Astrocyte (in vitro differentiated cells and primary cell): ENCODE measurements at regions not wholly inside any gene's neighbourhood (a gene's known extent, or its start where the extent isn't known, plus 50 kb on each side); places are given as distances from the start of the nearest gene placed in this dataset.
A peak's percentile ranks its signal among the peaks of the same experiment; 100 is the strongest.

Experiments used
- DNase-seq: peaks from one replicate; pipeline ENCODE4 v3.0.0-alpha.2; 2010; ENCODE audit warnings: low read depth
- FAIRE-seq: peaks from 2 replicates; lab custom pipeline; 2011; peaks lifted over from hg19 to GRCh38; lab: Jason Lieb, UNC
- H2AFZ ChIP-seq: 2 replicates; pipeline ENCODE4 v1.6.0; 2012; ENCODE audit warnings: low read depth, low read length, inconsistent platforms
- H3K27ac ChIP-seq: 2 replicates; pipeline ENCODE4 v1.5.1; 2011; ENCODE audit warnings: low read depth, low read length, inconsistent platforms
- H3K27me3 ChIP-seq: 2 replicates; pipeline ENCODE4 v1.6.0; 2011; ENCODE audit warnings: low read length, inconsistent platforms; ENCODE audit not compliant: insufficient read depth
- H3K36me3 ChIP-seq: 2 replicates; pipeline ENCODE4 v1.5.1; 2011; ENCODE audit warnings: low read length, inconsistent platforms; ENCODE audit not compliant: insufficient read depth
- H3K4me1 ChIP-seq: 2 replicates; pipeline ENCODE4 v1.5.1; 2011; ENCODE audit warnings: low read length, inconsistent platforms; ENCODE audit not compliant: insufficient read depth
- H3K4me2 ChIP-seq: 2 replicates; pipeline ENCODE4 v1.6.0; 2012; ENCODE audit warnings: low read length, inconsistent platforms
- H3K4me3 ChIP-seq: 2 replicates; pipeline ENCODE4 v1.5.1; 2011; ENCODE audit warnings: low read depth, mild to moderate bottlenecking, low read length, inconsistent platforms; ENCODE audit not compliant: insufficient read depth
- H3K79me2 ChIP-seq: 2 replicates; pipeline ENCODE4 v1.6.0; 2012; ENCODE audit warnings: mild to moderate bottlenecking, low read length, inconsistent platforms; ENCODE audit not compliant: insufficient read depth
- H3K9ac ChIP-seq: 2 replicates; pipeline ENCODE4 v1.6.0; 2012; ENCODE audit warnings: mild to moderate bottlenecking, low read length, inconsistent platforms
- H3K9me3 ChIP-seq: 2 replicates; pipeline ENCODE4 v1.5.1; 2012; ENCODE audit warnings: low read depth, mild to moderate bottlenecking, low read length, inconsistent platforms; ENCODE audit not compliant: insufficient read depth
- H4K20me1 ChIP-seq: 2 replicates; pipeline ENCODE4 v1.6.0; 2012; ENCODE audit warnings: low read length, inconsistent platforms; ENCODE audit not compliant: insufficient read depth
- H3K27ac Mint-ChIP-seq: one replicate; pipeline ENCODE4 v1.8.0; 2021; ENCODE audit warnings: mild to moderate bottlenecking, mixed read lengths; ENCODE audit not compliant: unreplicated experiment
- H3K27me3 Mint-ChIP-seq: one replicate; pipeline ENCODE4 v1.8.0; 2021; ENCODE audit warnings: low read depth, mixed read lengths; ENCODE audit not compliant: unreplicated experiment
- H3K36me3 Mint-ChIP-seq: one replicate; pipeline ENCODE4 v1.8.0; 2021; ENCODE audit warnings: low read depth, mixed read lengths; ENCODE audit not compliant: unreplicated experiment
- H3K4me1 Mint-ChIP-seq: one replicate; pipeline ENCODE4 v1.8.0; 2021; ENCODE audit warnings: low read depth, mixed read lengths; ENCODE audit not compliant: unreplicated experiment
- H3K4me3 Mint-ChIP-seq: one replicate; pipeline ENCODE4 v1.8.0; 2021; ENCODE audit warnings: mild to moderate bottlenecking, moderate library complexity, mixed read lengths; ENCODE audit not compliant: unreplicated experiment
- H3K9me3 Mint-ChIP-seq: one replicate; pipeline ENCODE4 v1.8.0; 2021; ENCODE audit warnings: mild to moderate bottlenecking, mixed read lengths; ENCODE audit not compliant: unreplicated experiment
- EZH2 ChIP-seq: IDR thresholded peaks from 2 replicates; pipeline ENCODE4 v1.6.1; 2012; ENCODE audit warnings: mild to moderate bottlenecking, low read length, inconsistent platforms; ENCODE audit not compliant: insufficient read depth
- TF ChIP-seq, protein P1 (sequence below): IDR thresholded peaks from 2 replicates; pipeline ENCODE4 v1.5.1; 2011; ENCODE audit warnings: low read depth, mild to moderate bottlenecking, inconsistent platforms, low read length, moderate library complexity; ENCODE audit not compliant: insufficient read depth

DNA sequence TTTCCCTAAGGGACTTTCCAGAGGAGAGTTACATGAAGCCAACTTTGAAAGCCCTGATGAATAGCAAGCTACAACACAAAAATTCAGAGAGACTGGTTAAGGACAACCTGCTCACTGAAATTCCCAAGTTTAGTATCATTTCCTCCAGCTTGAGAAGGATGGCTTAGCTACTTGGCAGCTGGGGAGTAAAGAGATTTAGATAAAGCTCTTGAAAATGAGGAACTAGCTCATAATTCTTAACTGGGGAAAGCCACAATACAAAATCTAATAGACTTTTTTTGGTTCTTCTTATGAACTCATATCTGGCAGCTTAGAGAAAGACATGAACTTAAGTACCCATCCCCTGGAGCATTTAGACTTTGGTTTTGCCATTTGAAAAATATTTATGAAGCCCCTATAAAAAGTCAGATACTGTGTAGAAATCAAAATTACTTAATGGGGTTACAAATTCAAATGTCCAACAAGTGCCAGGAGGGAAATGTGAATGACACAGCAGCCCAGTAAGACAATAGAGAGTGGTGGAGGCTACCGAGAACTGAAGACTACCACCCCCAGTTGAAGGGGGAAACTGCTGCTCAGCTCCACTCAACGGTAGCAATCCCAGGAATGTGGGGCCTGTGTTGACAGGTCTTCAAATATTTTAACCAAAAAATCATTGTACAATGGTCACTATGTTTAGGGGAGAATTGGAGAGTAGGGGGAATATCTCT, 79.4 kb upstream of the ADRB2 start:
- no peak overlapping the region for H3K27ac Mint-ChIP-seq
- DNase-seq = peak; percentile 42
- Histone ChIP-seq H3K9me3 (no peaks in the 10 kb centered on the region), H3K79me2 (no peaks in the 10 kb centered on the region), H4K20me1 (no peaks in the 10 kb centered on the region), H3K9ac (no peak overlapping the region), H3K36me3 (no peaks in the 10 kb centered on the region), H3K4me3 (no peak overlapping the region), H3K27me3 (no peaks in the 10 kb centered on the region), H3K4me2 (no peak overlapping the region), H3K4me1 (no peaks in the 10 kb centered on the region), H3K27ac (no peak overlapping the region), H2AFZ (no peak overlapping the region)
- TF ChIP-seq EZH2 = no peak
- TF ChIP-seq, protein P1, sequence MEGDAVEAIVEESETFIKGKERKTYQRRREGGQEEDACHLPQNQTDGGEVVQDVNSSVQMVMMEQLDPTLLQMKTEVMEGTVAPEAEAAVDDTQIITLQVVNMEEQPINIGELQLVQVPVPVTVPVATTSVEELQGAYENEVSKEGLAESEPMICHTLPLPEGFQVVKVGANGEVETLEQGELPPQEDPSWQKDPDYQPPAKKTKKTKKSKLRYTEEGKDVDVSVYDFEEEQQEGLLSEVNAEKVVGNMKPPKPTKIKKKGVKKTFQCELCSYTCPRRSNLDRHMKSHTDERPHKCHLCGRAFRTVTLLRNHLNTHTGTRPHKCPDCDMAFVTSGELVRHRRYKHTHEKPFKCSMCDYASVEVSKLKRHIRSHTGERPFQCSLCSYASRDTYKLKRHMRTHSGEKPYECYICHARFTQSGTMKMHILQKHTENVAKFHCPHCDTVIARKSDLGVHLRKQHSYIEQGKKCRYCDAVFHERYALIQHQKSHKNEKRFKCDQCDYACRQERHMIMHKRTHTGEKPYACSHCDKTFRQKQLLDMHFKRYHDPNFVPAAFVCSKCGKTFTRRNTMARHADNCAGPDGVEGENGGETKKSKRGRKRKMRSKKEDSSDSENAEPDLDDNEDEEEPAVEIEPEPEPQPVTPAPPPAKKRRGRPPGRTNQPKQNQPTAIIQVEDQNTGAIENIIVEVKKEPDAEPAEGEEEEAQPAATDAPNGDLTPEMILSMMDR = no peak
- H3K4me1 Mint-ChIP-seq = peaks cover 5% of the 10 kb centered on the region
- no peaks in the 10 kb centered on the region for H3K36me3 Mint-ChIP-seq
- H3K9me3 Mint-ChIP-seq = no peaks in the 10 kb centered on the region
- FAIRE-seq = no peak
- H3K4me3 Mint-ChIP-seq = no peak overlapping the region
- H3K27me3 Mint-ChIP-seq = no peaks in the 10 kb centered on the region

DNA sequence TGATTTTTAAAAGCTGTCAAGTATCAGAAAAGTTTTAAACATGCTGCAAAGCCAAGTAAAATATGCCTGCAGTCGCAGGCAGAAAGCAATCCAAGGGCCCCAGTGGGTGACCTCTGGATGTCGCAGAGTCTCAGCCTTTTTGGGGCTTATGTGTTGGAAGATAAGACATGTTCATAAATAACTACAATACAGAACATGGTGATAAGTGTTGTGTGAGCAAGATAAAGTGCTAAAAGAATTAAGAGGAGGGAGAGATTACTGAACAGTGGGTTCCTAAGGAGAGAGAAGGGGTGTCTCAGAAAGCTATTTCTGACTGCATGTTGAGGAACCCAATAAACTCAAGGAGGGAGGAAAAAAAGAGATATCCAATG, 78.9 kb upstream of the ADRB2 start:
- H3K27me3 ChIP-seq = no peaks in the 10 kb centered on the region
- no peaks in the 10 kb centered on the region for H4K20me1 ChIP-seq
- H3K9me3 Mint-ChIP-seq = peaks cover 2% of the 10 kb centered on the region
- no peak overlapping the region for H3K4me3 Mint-ChIP-seq
- H3K9ac ChIP-seq = no peak overlapping the region
- H3K36me3 Mint-ChIP-seq = no peaks in the 10 kb centered on the region
- DNase-seq (no peak), FAIRE-seq (no peak)
- H3K4me1 Mint-ChIP-seq = peaks cover 5% of the 10 kb centered on the region
- no peak overlapping the region for H2AFZ ChIP-seq
- H3K9me3 ChIP-seq = no peaks in the 10 kb centered on the region
- no peak overlapping the region for H3K4me2 ChIP-seq
- H3K79me2 ChIP-seq = no peaks in the 10 kb centered on the region
- no peak overlapping the region for H3K4me3 ChIP-seq
- TF ChIP-seq, protein P1 = no peak
- no peak for TF ChIP-seq EZH2
- no peaks in the 10 kb centered on the region for H3K36me3 ChIP-seq
- H3K27me3 Mint-ChIP-seq = no peaks in the 10 kb centered on the region
- H3K27ac ChIP-seq = no peak overlapping the region
- H3K27ac Mint-ChIP-seq = no peak overlapping the region
- H3K4me1 ChIP-seq = no peaks in the 10 kb centered on the region

- no peak overlapping the region for H3K4me2 ChIP-seq
- peaks cover 4% of the 10 kb centered on the region for H3K9me3 Mint-ChIP-seq
- no peak overlapping the region for H3K9ac ChIP-seq
- H3K4me3 Mint-ChIP-seq = no peak overlapping the region
- peaks cover 5% of the 10 kb centered on the region for H3K4me1 Mint-ChIP-seq
- no peak overlapping the region for H3K27ac Mint-ChIP-seq
- H3K79me2 ChIP-seq = no peaks in the 10 kb centered on the region
- H3K27ac ChIP-seq = no peak overlapping the region
- H3K36me3 ChIP-seq = no peaks in the 10 kb centered on the region
- DNase-seq (no peak), FAIRE-seq (no peak)
- no peaks in the 10 kb centered on the region for H3K27me3 Mint-ChIP-seq
- H2AFZ ChIP-seq = no peak overlapping the region
- H3K4me1 ChIP-seq = no peaks in the 10 kb centered on the region
- H4K20me1 ChIP-seq = no peaks in the 10 kb centered on the region
- no peaks in the 10 kb centered on the region for H3K9me3 ChIP-seq
- TF ChIP-seq, protein P1 = no peak
- no peak for TF ChIP-seq EZH2
- H3K27me3 ChIP-seq = no peaks in the 10 kb centered on the region
- H3K36me3 Mint-ChIP-seq = no peaks in the 10 kb centered on the region
- H3K4me3 ChIP-seq = no peak overlapping the region
Observed at GRCh38 chr5:148748702-148749392, 77.6 kb upstream of the ADRB2 start.
